DND-41 (cell line): ENCODE measurements at regions not wholly inside any gene's neighbourhood (a gene's known extent, or its start where the extent isn't known, plus 50 kb on each side); places are given as distances from the start of the nearest gene placed in this dataset.

Source experiments
- CTCF ChIP-seq: IDR thresholded peaks from 2 replicates; pipeline ENCODE4 v1.5.1; 2012; ENCODE audit warnings: borderline replicate concordance, low read length, moderate library complexity, mild to moderate bottlenecking; ENCODE audit not compliant: poor library complexity, severe bottlenecking; ENCODE audit errors: extremely low read depth
- EZH2 ChIP-seq: IDR thresholded peaks from 3 replicates; pipeline ENCODE4 v1.6.1; 2012; ENCODE audit warnings: borderline replicate concordance, low read depth, mild to moderate bottlenecking, moderate library complexity, low read length, inconsistent platforms; ENCODE audit not compliant: severe bottlenecking

- TF ChIP-seq CTCF, result no peak
- no peak for TF ChIP-seq EZH2
Observed at GRCh38 chr10:44470784-44471183, 85.9 kb upstream of the CXCL12 start.
